Liver (tissue), 8 donors: ENCODE measurements at regions not wholly inside any gene's neighbourhood (a gene's known extent, or its start where the extent isn't known, plus 50 kb on each side); places are given as distances from the start of the nearest gene placed in this dataset.
"Not testable (repeated sequence)": the region's sequence is repeated elsewhere in the genome, so short reads cannot be mapped to it uniquely, and the experiment has no call there.

Experiments
- DNase-seq: peaks from one replicate; pipeline ENCODE4 v3.0.0-alpha.2; 2017; ENCODE audit warnings: low spot score
- H3K27ac ChIP-seq, 2 donors: one replicate each; pipeline ENCODE4 v1.7.0; 2013; ENCODE audit warnings: inconsistent platforms in 2 of 2, low read length in 2 of 2, control low read depth in 1 of 2, low read depth in 1 of 2, mild to moderate bottlenecking in 1 of 2
- H3K27me3 ChIP-seq, 4 donors: one replicate each; pipeline versions ENCODE4 v1.6.1 to v1.7.0; 2013; ENCODE audit warnings: low read length in 3 of 4, inconsistent platforms in 1 of 4, mild to moderate bottlenecking in 1 of 4, moderate library complexity in 1 of 4; ENCODE audit not compliant: control insufficient read depth in 4 of 4, insufficient read depth in 4 of 4
- H3K36me3 ChIP-seq, 4 donors: one replicate each; pipeline versions ENCODE4 v1.6.1 to v1.7.0; 2013; ENCODE audit warnings: low read length in 3 of 4, mild to moderate bottlenecking in 3 of 4, low read depth in 1 of 4, moderate library complexity in 1 of 4; ENCODE audit not compliant: control insufficient read depth in 4 of 4, insufficient read depth in 3 of 4
- H3K4me1 ChIP-seq, 4 donors: one replicate each; pipeline versions ENCODE4 v1.6.1 to v1.7.0; 2013; ENCODE audit warnings: low read length in 3 of 4, mild to moderate bottlenecking in 3 of 4, moderate library complexity in 1 of 4; ENCODE audit not compliant: control insufficient read depth in 4 of 4, insufficient read depth in 4 of 4
- H3K4me3 ChIP-seq, 3 donors: one replicate each; pipeline versions ENCODE4 v1.6.1 to v1.7.0; 2013; ENCODE audit warnings: low read length in 3 of 3, control low read depth in 1 of 3, low read depth in 1 of 3, mild to moderate bottlenecking in 1 of 3
- H3K9ac ChIP-seq, 2 donors: one replicate each; pipeline ENCODE4 v1.7.0; 2013; ENCODE audit warnings: low read length in 2 of 2, mild to moderate bottlenecking in 2 of 2, moderate library complexity in 2 of 2, control low read depth in 1 of 2, low read depth in 1 of 2
- H3K9me3 ChIP-seq, 4 donors: one replicate each; pipeline versions ENCODE4 v1.6.1 to v1.7.0; 2013; ENCODE audit warnings: low read length in 3 of 4; ENCODE audit not compliant: control insufficient read depth in 4 of 4
- EGR1 ChIP-seq, 2 donors: IDR thresholded peaks; 2 replicates each; pipeline ENCODE4 v1.6.1; 2016 to 2018; ENCODE audit warnings: antibody characterized with exemption in 2 of 2, low read depth in 2 of 2
- FOXA2 ChIP-seq: IDR thresholded peaks from 2 replicates; pipeline ENCODE4 v1.6.1; 2016; ENCODE audit warnings: antibody characterized with exemption
- HNF4A ChIP-seq, 2 donors: conservative IDR thresholded peaks; 2 replicates each; pipeline ENCODE4 v1.6.1; 2016; ENCODE audit warnings: antibody characterized with exemption in 2 of 2, mild to moderate bottlenecking in 2 of 2
- HNF4G ChIP-seq: IDR thresholded peaks from 2 replicates; pipeline ENCODE4 v1.6.1; 2016; ENCODE audit warnings: antibody characterized with exemption
- JUND ChIP-seq, 2 donors: IDR thresholded peaks; 2 replicates each; pipeline ENCODE4 v1.6.1; 2016; ENCODE audit warnings: antibody characterized with exemption in 2 of 2
- NR2F2 ChIP-seq: IDR thresholded peaks from 2 replicates; pipeline ENCODE4 v1.6.1; 2016; ENCODE audit warnings: antibody characterized with exemption
- RAD21 ChIP-seq, 2 donors: IDR thresholded peaks; 2 replicates each; pipeline ENCODE4 v1.6.1; 2016; ENCODE audit warnings: antibody characterized with exemption in 2 of 2, mild to moderate bottlenecking in 2 of 2
- RXRA ChIP-seq, 2 donors: IDR thresholded peaks; 2 replicates each; pipeline ENCODE4 v1.6.1; 2017 to 2018; ENCODE audit warnings: antibody characterized with exemption in 2 of 2, mild to moderate bottlenecking in 1 of 2
- SP1 ChIP-seq: IDR thresholded peaks from 2 replicates; pipeline ENCODE4 v1.6.1; 2018; ENCODE audit warnings: antibody characterized with exemption, mild to moderate bottlenecking
- YY1 ChIP-seq: IDR thresholded peaks from 2 replicates; pipeline ENCODE4 v1.6.1; 2016; ENCODE audit warnings: antibody characterized with exemption, mild to moderate bottlenecking
- WGBS: extraction: QIAGEN DNeasy Blood & Tissue Kit; methylation state at CpG from one replicate; pipeline ENCODE4 v1.1.7; 2013; 5-methylcytosine and 5-hydroxymethylcytosine counted together
- TF ChIP-seq, protein P1 (sequence below): fragments of 150-350 bp; IDR thresholded peaks from 2 replicates; pipeline ENCODE4 v1.5.1; 2017; ENCODE audit warnings: improper control_type of control experiment, low read depth, low read length; ENCODE audit not compliant: missing input control
- TF ChIP-seq, protein P2 (sequence below): IDR thresholded peaks from 2 replicates; pipeline ENCODE4 v1.6.1; 2016; ENCODE audit warnings: antibody characterized with exemption
- TF ChIP-seq, protein P3 (sequence below): IDR thresholded peaks from 2 replicates; pipeline ENCODE4 v1.6.1; 2016; ENCODE audit warnings: antibody characterized with exemption
- TF ChIP-seq, protein P4 (sequence below): IDR thresholded peaks from 2 replicates; pipeline ENCODE4 v1.6.1; 2016; ENCODE audit warnings: antibody characterized with exemption, mild to moderate bottlenecking
- TF ChIP-seq, protein P5 (sequence below): IDR thresholded peaks from 2 replicates; pipeline ENCODE4 v1.6.1; 2016; ENCODE audit warnings: antibody characterized with exemption
- donor health status: healthy.
- donor health status: healthy.
- donor health status: healthy.
- donor health status: healthy.
- donor health status: healthy.

DNA sequence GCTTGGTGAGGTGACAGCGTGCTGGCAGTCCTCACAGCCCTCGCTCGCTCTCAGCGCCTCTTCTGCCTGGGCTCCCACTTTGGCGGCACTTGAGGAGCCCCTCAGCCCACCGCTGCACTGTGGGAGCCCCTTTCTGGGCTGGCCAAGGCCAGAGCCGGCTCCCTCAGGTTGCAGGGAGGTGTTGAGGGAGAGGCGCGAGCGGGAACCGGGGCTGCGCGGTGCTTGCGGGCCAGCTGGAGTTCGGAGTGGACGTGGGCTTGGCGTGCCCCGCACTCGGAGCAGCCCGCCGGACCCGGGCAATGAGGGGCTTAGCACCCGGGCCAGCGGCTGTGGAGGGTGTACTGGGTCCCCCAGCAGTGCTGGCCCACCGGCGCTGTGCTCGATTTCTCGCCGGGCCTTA lies 134.2 kb upstream of the BASP1 start:
- H3K9ac ChIP-seq, H3K27me3 ChIP-seq, DNase-seq, H3K9me3 ChIP-seq, H3K36me3 ChIP-seq, H3K27ac ChIP-seq, H3K4me1 ChIP-seq, H3K4me3 ChIP-seq: not testable (repeated sequence)
- WGBS, result 91% methylated on average over 29 of the region's 29 CpGs

DNA sequence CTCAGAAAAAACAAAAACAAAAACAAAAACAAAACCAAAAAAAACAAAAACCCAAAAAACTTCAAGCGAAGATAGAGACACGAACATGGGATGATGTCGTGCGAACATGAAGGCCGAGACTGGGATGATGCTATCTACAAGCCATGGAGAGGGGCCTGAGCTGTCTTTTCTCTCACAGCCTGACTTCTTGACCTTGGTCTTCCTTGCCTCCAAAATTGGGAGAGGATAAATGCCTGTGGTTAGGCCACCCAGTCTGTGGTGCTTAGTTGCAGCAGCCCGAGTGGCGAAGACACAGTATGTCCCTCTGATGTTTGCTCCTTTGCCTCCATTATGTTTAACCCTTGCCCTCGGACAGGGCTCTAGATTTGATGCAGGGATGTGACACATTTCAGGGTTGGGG lies 130.4 kb upstream of the BASP1 start:
- TF ChIP-seq RXRA (IDR thresholded peaks at IDR 0.05) (no peak), JUND (IDR thresholded peaks at IDR 0.05) (no peak), HNF4G (no peak), RAD21 (IDR thresholded peaks at IDR 0.05) (no peak)
- TF ChIP-seq, protein P1, sequence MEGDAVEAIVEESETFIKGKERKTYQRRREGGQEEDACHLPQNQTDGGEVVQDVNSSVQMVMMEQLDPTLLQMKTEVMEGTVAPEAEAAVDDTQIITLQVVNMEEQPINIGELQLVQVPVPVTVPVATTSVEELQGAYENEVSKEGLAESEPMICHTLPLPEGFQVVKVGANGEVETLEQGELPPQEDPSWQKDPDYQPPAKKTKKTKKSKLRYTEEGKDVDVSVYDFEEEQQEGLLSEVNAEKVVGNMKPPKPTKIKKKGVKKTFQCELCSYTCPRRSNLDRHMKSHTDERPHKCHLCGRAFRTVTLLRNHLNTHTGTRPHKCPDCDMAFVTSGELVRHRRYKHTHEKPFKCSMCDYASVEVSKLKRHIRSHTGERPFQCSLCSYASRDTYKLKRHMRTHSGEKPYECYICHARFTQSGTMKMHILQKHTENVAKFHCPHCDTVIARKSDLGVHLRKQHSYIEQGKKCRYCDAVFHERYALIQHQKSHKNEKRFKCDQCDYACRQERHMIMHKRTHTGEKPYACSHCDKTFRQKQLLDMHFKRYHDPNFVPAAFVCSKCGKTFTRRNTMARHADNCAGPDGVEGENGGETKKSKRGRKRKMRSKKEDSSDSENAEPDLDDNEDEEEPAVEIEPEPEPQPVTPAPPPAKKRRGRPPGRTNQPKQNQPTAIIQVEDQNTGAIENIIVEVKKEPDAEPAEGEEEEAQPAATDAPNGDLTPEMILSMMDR, result no peak
- Histone ChIP-seq H3K9me3 (no peaks in the 10 kb centered on the region), H3K36me3 (no peaks in the 10 kb centered on the region), H3K27ac (no peak overlapping the region), H3K27me3 (peaks cover 0 to 2% (median 0%) of the 10 kb centered on the region in 4 donors), H3K9ac (no peak overlapping the region), H3K4me3 (no peak overlapping the region), H3K4me1 (no peaks in the 10 kb centered on the region)
- no peak for DNase-seq
- WGBS, result 90% methylated on average over 8 of the region's 8 CpGs

DNA sequence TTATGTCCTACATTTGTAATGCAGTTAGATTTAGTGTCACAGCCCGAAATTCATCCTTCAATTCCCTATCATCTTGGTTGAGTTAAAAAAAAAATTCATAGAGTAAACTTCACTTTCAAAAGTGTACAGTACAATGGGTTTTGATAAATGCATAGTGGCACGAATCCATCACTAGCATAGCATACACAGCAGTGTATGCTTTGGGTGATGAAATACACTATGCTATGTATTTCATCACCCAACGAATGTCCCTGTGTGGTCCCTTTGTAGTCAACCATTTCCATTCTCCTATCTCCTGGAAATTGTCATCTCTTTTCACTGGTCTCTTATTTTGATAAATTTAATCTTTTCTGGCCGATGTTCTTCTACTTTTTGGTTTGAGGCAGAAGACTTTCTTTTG lies 129.4 kb upstream of the BASP1 start:
- no peak overlapping the region for H3K27ac ChIP-seq
- no peak overlapping the region for H3K4me3 ChIP-seq
- WGBS, result 71% methylated on average over 4 of the region's 4 CpGs
- no peak for DNase-seq
- H3K27me3 ChIP-seq, result peaks cover 0 to 2% (median 0%) of the 10 kb centered on the region in 4 donors
- no peaks in the 10 kb centered on the region for H3K36me3 ChIP-seq
- no peak overlapping the region for H3K9ac ChIP-seq
- TF ChIP-seq, protein P2, sequence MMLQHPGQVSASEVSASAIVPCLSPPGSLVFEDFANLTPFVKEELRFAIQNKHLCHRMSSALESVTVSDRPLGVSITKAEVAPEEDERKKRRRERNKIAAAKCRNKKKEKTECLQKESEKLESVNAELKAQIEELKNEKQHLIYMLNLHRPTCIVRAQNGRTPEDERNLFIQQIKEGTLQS, result no peak
- TF ChIP-seq EGR1 (IDR thresholded peaks at IDR 0.05; ENCODE audit: low read depth in 2 of 2) (no peak), NR2F2 (no peak), HNF4A (conservative IDR thresholded peaks at IDR 0.05) (no peak), HNF4G (no peak), SP1 (no peak)
- no peaks in the 10 kb centered on the region for H3K4me1 ChIP-seq
- H3K9me3 ChIP-seq, result no peaks in the 10 kb centered on the region

DNA sequence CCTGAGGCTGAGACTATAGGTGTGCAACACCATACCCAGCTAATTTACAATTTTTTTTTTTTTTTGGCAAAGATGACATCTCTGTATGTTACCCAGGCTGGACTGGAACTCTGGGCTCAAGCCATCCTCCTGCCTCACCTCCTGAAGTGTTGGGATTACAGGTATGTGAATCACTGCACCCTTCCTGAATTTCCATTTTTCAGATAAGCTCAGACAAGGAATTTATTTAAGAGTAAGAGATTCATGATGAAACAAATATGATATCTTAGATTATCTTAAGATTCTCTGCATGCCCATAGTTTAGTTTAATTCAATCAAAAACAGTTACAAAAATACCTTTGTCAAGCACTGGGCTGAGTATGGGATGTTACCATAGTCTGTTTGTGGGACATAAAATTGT lies 128.4 kb upstream of the BASP1 start:
- Histone ChIP-seq H3K36me3 (no peaks in the 10 kb centered on the region), H3K27ac (no peak overlapping the region), H3K4me3 (no peak overlapping the region), H3K9me3 (no peaks in the 10 kb centered on the region), H3K27me3 (peaks cover 0 to 2% (median 0%) of the 10 kb centered on the region in 4 donors), H3K4me1 (no peaks in the 10 kb centered on the region), H3K9ac (no peak overlapping the region)
- no peak for DNase-seq
- TF ChIP-seq, protein P3, sequence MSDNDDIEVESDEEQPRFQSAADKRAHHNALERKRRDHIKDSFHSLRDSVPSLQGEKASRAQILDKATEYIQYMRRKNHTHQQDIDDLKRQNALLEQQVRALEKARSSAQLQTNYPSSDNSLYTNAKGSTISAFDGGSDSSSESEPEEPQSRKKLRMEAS, result no peak
- TF ChIP-seq, protein P4, sequence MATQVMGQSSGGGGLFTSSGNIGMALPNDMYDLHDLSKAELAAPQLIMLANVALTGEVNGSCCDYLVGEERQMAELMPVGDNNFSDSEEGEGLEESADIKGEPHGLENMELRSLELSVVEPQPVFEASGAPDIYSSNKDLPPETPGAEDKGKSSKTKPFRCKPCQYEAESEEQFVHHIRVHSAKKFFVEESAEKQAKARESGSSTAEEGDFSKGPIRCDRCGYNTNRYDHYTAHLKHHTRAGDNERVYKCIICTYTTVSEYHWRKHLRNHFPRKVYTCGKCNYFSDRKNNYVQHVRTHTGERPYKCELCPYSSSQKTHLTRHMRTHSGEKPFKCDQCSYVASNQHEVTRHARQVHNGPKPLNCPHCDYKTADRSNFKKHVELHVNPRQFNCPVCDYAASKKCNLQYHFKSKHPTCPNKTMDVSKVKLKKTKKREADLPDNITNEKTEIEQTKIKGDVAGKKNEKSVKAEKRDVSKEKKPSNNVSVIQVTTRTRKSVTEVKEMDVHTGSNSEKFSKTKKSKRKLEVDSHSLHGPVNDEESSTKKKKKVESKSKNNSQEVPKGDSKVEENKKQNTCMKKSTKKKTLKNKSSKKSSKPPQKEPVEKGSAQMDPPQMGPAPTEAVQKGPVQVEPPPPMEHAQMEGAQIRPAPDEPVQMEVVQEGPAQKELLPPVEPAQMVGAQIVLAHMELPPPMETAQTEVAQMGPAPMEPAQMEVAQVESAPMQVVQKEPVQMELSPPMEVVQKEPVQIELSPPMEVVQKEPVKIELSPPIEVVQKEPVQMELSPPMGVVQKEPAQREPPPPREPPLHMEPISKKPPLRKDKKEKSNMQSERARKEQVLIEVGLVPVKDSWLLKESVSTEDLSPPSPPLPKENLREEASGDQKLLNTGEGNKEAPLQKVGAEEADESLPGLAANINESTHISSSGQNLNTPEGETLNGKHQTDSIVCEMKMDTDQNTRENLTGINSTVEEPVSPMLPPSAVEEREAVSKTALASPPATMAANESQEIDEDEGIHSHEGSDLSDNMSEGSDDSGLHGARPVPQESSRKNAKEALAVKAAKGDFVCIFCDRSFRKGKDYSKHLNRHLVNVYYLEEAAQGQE, result no peak
- TF ChIP-seq FOXA2 (no peak), EGR1 (IDR thresholded peaks at IDR 0.05; ENCODE audit: low read depth in 2 of 2) (no peak), RAD21 (IDR thresholded peaks at IDR 0.05) (no peak), NR2F2 (no peak), YY1 (no peak), HNF4A (conservative IDR thresholded peaks at IDR 0.05) (no peak)
- TF ChIP-seq, protein P5, sequence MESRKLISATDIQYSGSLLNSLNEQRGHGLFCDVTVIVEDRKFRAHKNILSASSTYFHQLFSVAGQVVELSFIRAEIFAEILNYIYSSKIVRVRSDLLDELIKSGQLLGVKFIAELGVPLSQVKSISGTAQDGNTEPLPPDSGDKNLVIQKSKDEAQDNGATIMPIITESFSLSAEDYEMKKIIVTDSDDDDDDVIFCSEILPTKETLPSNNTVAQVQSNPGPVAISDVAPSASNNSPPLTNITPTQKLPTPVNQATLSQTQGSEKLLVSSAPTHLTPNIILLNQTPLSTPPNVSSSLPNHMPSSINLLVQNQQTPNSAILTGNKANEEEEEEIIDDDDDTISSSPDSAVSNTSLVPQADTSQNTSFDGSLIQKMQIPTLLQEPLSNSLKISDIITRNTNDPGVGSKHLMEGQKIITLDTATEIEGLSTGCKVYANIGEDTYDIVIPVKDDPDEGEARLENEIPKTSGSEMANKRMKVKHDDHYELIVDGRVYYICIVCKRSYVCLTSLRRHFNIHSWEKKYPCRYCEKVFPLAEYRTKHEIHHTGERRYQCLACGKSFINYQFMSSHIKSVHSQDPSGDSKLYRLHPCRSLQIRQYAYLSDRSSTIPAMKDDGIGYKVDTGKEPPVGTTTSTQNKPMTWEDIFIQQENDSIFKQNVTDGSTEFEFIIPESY, result no peak
- TF ChIP-seq, protein P2, result no peak
